Upper lobe of left lung (tissue), 6 donors: ENCODE measurements at regions not wholly inside any gene's neighbourhood (a gene's known extent, or its start where the extent isn't known, plus 50 kb on each side); places are given as distances from the start of the nearest gene placed in this dataset.

Experiments used
- ATAC-seq, 2 donors: fragments of 200-7000 bp; cut with Tn5 transposase; one replicate each; pipeline ENCODE4 v1.9.1; 2022; ENCODE audit warnings: mild to moderate bottlenecking in 2 of 2, moderate library complexity in 2 of 2; ENCODE audit not compliant: low FRiP score in 2 of 2
- DNase-seq, 2 donors: peaks; one replicate each; pipeline ENCODE4 v3.0.0-alpha.2; 2019 to 2020
- H3K27ac ChIP-seq, 4 donors: fragments of 200-600 bp; sonication (generic); one replicate each; pipeline ENCODE4 v1.5.1; 2016 to 2019
- H3K27me3 ChIP-seq, 4 donors: fragments of 200-600 bp; sonication (generic); one replicate each; pipeline ENCODE4 v1.5.1; 2017 to 2019
- H3K36me3 ChIP-seq, 4 donors: fragments of 200-600 bp; sonication (generic); one replicate each; pipeline ENCODE4 v1.5.1; 2016 to 2019
- H3K4me1 ChIP-seq, 4 donors: fragments of 200-600 bp; sonication (generic); one replicate each; pipeline ENCODE4 v1.5.1; 2018 to 2019
- H3K4me3 ChIP-seq, 4 donors: fragments of 200-600 bp; sonication (generic); one replicate each; pipeline ENCODE4 v1.5.1; 2017 to 2019; ENCODE audit warnings: mild to moderate bottlenecking in 2 of 4, moderate library complexity in 1 of 4
- H3K9me3 ChIP-seq, 4 donors: fragments of 200-600 bp; sonication (generic); one replicate each; pipeline ENCODE4 v1.5.1; 2018 to 2019
- EP300 ChIP-seq, 4 donors: sonication (generic); formaldehyde crosslinking; IDR thresholded peaks; one replicate each; pipeline ENCODE4 v1.5.1; 2017; ENCODE audit warnings: antibody characterized with exemption in 4 of 4, control low read depth in 2 of 4
- POLR2A ChIP-seq, 4 donors: fragments of 450-650 bp; IDR thresholded peaks; one replicate each; pipeline ENCODE4 v1.5.1; 2016 to 2017; ENCODE audit warnings: antibody characterized with exemption in 4 of 4, mild to moderate bottlenecking in 2 of 4
- POLR2AphosphoS5 ChIP-seq, 2 donors: sonication (generic); formaldehyde crosslinking; IDR thresholded peaks; one replicate each; pipeline ENCODE4 v1.5.1; 2017; ENCODE audit warnings: antibody characterized with exemption in 2 of 2
- WGBS, 2 donors: methylation state at CpG; one replicate each; pipeline ENCODE4 v1.1.5; 2017 to 2018; 5-methylcytosine and 5-hydroxymethylcytosine counted together
- TF ChIP-seq, protein P1 (sequence below), 6 experiments: fragments of 450-650 bp in 4 of 6; fragments of 200-600 bp in 2 of 6; sonication (generic) in 2 of 6; IDR thresholded peaks; one replicate each; pipeline ENCODE4 v1.5.1; 2016 to 2019; ENCODE audit warnings: antibody characterized with exemption in 6 of 6
- donor health status: DM: no; HTN: no; CAD: no; lungs with moderate emphysema.
- donor health status: DM: no; HTN: yes; CAD: no; lungs with severe emphysema.

DNA sequence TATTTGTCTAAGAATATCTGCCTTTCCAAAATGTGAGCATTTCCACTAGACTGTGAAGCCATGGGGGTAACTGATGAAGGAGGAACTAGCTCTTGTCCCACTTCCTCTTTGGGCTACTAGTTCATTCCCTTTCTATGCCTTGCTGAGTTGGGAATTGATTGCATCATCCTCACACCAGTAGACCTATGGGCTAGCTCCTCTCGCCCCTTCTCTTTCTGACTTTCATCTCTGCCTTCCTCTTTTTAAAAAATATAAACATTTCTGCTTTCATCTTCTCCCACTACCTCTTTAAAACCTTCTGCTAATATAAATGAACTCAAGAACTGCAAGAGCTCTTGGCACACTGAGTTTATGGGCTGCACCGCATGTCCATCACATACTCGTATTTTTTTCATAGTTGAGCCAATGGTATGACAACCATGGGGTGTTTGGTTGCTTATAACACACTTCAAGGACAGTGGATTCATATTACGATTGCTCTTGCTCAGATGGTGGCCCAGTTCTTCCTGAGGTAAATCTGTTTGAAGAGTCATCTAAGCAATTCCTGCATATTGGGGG is 182.0 kb downstream of the REEP3 start:
- no peaks in the 10 kb centered on the region for H3K27me3 ChIP-seq
- H3K27ac ChIP-seq: peak overlapping the region in 2 of 4 donors; percentile 38 to 48
- WGBS, 2 donors: 75 to 80% methylated on average over 4 of the region's 4 CpGs
- H3K4me1 ChIP-seq: peaks cover 44 to 64% (median 48%) of the 10 kb centered on the region in 4 donors
- TF ChIP-seq POLR2A (IDR thresholded peaks at IDR 0.05) (no peak), EP300 (IDR thresholded peaks at IDR 0.05) (no peak), POLR2AphosphoS5 (IDR thresholded peaks at IDR 0.05) (peak in 1 of 2 donors; percentile 61)
- TF ChIP-seq, protein P1, sequence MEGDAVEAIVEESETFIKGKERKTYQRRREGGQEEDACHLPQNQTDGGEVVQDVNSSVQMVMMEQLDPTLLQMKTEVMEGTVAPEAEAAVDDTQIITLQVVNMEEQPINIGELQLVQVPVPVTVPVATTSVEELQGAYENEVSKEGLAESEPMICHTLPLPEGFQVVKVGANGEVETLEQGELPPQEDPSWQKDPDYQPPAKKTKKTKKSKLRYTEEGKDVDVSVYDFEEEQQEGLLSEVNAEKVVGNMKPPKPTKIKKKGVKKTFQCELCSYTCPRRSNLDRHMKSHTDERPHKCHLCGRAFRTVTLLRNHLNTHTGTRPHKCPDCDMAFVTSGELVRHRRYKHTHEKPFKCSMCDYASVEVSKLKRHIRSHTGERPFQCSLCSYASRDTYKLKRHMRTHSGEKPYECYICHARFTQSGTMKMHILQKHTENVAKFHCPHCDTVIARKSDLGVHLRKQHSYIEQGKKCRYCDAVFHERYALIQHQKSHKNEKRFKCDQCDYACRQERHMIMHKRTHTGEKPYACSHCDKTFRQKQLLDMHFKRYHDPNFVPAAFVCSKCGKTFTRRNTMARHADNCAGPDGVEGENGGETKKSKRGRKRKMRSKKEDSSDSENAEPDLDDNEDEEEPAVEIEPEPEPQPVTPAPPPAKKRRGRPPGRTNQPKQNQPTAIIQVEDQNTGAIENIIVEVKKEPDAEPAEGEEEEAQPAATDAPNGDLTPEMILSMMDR (IDR thresholded peaks at IDR 0.05): no peak
- ATAC-seq: peak in 1 of 2 donors; percentile 62
- no peaks in the 10 kb centered on the region for H3K36me3 ChIP-seq
- H3K4me3 ChIP-seq: no peak overlapping the region
- peak in 1 of 2 donors; percentile 41 for DNase-seq
- H3K9me3 ChIP-seq: no peaks in the 10 kb centered on the region

DNA sequence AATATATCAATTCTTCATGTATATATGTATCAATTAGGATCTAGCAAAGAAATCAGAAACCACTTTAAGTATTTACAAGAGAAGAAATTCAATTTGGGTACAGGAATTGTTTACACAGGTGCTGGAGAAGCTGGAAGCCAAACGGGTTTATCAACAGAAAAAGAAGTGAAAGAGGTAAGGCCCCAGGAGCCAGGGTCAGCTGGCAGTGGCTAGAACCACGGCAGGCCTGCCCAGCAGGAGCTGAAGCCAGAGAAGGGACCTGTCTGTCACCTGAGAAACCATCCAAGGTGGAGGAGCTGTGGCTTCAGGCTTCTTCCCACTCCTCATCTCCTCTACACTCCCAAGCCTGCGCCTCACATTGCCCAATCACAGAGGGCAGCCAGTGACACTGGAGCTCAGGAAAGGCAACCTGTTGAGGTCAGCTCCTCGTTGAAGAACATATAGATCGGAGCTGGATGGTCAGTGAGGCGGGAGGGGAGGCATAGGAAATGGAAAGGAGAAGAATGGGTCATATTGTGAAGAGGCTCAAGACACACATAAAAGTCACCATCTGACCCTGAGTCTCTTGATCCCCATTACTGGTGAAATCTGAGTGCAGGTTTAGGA is 182.6 kb downstream of the REEP3 start:
- no peak for TF ChIP-seq POLR2AphosphoS5 (IDR thresholded peaks at IDR 0.05)
- TF ChIP-seq, protein P1 (IDR thresholded peaks at IDR 0.05): no peak
- no peak for TF ChIP-seq POLR2A (IDR thresholded peaks at IDR 0.05)
- TF ChIP-seq EP300 (IDR thresholded peaks at IDR 0.05): no peak
- DNase-seq (no peak), ATAC-seq (no peak)
- H3K27me3 ChIP-seq: no peaks in the 10 kb centered on the region
- no peaks in the 10 kb centered on the region for H3K9me3 ChIP-seq
- peak overlapping the region in 3 of 4 donors; percentile 35 to 48 (median 38) for H3K27ac ChIP-seq
- no peaks in the 10 kb centered on the region for H3K36me3 ChIP-seq
- H3K4me3 ChIP-seq: no peak overlapping the region
- 79 to 82% methylated on average over 6 of the region's 6 CpGs for WGBS, 2 donors
- peaks cover 40 to 65% (median 51%) of the 10 kb centered on the region in 4 donors for H3K4me1 ChIP-seq

DNA sequence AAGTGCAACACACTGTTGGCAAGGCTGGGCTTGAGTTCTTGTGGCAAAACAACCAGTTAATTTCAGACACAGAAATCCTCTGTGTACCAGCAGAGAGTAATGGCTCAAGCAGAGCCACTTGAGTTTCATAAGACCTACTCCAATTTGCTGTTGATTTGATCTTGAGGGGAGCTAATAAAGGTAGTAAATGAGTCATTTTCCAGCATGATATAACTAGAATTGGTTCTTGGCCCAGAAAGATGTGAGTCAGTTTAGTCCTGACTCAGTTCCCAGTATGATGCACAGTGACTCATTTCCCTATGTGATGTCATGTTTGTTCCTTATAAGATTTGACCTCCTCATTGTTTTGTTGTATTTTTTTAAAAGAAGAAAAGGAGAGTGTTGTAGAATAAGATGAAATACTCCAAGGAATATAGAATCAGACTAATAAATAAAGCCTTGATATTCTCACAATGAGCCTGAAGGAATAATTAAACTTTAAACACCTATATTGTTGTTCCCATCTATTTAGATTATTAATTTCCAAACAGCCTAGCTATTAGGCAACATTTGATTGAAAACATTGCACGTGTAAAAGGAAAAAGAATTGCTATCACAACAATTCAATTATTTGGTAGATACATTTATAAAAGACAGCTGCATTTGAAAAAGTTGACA is 186.2 kb downstream of the REEP3 start:
- Histone ChIP-seq H3K27ac (peak overlapping the region; percentile 40 to 70 (median 62)), H3K9me3 (no peaks in the 10 kb centered on the region), H3K4me1 (peaks cover 36 to 47% (median 37%) of the 10 kb centered on the region in 4 donors), H3K4me3 (no peak overlapping the region), H3K27me3 (no peaks in the 10 kb centered on the region), H3K36me3 (no peaks in the 10 kb centered on the region)
- 39 to 46% methylated on average over 1 of the region's 1 CpG for WGBS, 2 donors
- DNase-seq (peak in 1 of 2 donors; percentile 50), ATAC-seq (peak; percentile 85 to 86)
- TF ChIP-seq EP300 (IDR thresholded peaks at IDR 0.05): peak; percentile 80 to 98 (median 90)
- no peak for TF ChIP-seq POLR2A (IDR thresholded peaks at IDR 0.05)
- peak; percentile 28 to 99 for TF ChIP-seq POLR2AphosphoS5 (IDR thresholded peaks at IDR 0.05)
- TF ChIP-seq, protein P1 (IDR thresholded peaks at IDR 0.05): no peak

DNA sequence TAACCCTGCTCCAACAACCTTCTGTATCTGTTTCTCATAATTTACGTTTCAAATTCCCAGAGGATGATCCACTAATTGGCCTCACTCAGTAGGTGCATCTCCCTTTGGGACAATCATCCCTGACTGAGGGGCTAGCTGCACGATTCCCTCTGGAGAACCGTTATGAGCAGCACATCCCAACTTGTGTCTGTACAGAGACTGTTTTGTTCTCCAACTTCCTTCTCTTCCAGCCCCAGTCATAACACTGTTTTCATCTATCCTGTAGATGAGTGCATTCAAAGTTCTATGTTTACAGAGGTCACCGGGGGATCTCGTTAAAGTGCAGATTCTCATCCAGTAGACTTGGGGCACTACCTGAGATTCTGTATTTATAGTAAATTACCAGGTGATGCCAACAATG is 187.2 kb downstream of the REEP3 start:
- ATAC-seq (no peak), DNase-seq (no peak)
- TF ChIP-seq, protein P1 (IDR thresholded peaks at IDR 0.05): no peak
- TF ChIP-seq EP300 (IDR thresholded peaks at IDR 0.05) (no peak), POLR2A (IDR thresholded peaks at IDR 0.05) (no peak), POLR2AphosphoS5 (IDR thresholded peaks at IDR 0.05) (no peak)
- no peaks in the 10 kb centered on the region for H3K36me3 ChIP-seq
- no peak overlapping the region for H3K4me3 ChIP-seq
- H3K27me3 ChIP-seq: no peaks in the 10 kb centered on the region
- peaks cover 42 to 48% (median 44%) of the 10 kb centered on the region in 4 donors for H3K4me1 ChIP-seq
- no peaks in the 10 kb centered on the region for H3K9me3 ChIP-seq
- WGBS, 2 donors: 61 to 71% methylated on average over 5 of the region's 5 CpGs
- peak overlapping the region in 3 of 4 donors; percentile 58 to 66 (median 62) for H3K27ac ChIP-seq
